Left colon (tissue), 2 donors: ENCODE measurements at regions not wholly inside any gene's neighbourhood (a gene's known extent, or its start where the extent isn't known, plus 50 kb on each side); places are given as distances from the start of the nearest gene placed in this dataset.
"Not testable (repeated sequence)": the region's sequence is repeated elsewhere in the genome, so short reads cannot be mapped to it uniquely, and the experiment has no call there.

Experiments
- ATAC-seq: fragments of 200-7000 bp; cut with Tn5 transposase; one replicate; pipeline ENCODE4 v1.9.1; 2020; ENCODE audit warnings: mild to moderate bottlenecking, moderate library complexity
- DNase-seq, 2 donors: peaks; one replicate each; pipeline ENCODE4 v3.0.0-alpha.2; 2020
- intact Hi-C, 2 donors: fragments of 100-400 bp; cut with DNase I in 1 of 2; cut with micrococcal nuclease in 1 of 2; formaldehyde crosslinking; loops; one replicate each; pipeline versions ENCODE4 v1.11.2 to v1.14.0; 2022; cut with DNase I, micrococcal nuclease
- donor health status: DM: no; HTN: no; CAD: no.
- donor health status: DM: yes; HTN: yes; CAD: no.

DNA sequence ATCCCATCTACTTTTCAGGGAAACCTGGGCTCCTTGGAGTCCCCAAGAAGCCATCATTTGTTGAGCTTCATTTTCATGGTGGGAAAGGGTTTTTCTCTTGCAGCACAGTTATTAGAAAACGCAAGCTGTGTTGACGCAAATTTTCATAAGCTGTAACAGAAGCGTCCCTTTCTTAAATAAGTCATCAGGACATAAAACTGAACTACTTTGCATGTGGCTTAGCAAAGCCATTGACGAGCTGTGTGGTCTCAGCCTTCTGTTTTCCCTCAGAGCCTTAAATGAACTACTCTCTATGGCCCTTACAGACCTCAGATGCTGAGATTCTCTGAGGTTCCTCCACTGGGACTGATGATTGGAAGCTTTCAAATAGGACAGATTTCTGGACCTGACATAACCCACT lies 85.1 kb downstream of the ARL4C start:
- no peak for ATAC-seq
- intact Hi-C loops: no loop called here
- no peak for DNase-seq

GRCh38 chr2:234410526-234410925 lies 86.4 kb downstream of the ARL4C start:
- intact Hi-C loops: no loop called here
- DNase-seq: no peak

GRCh38 chr2:234409590-234409989 lies 87.3 kb downstream of the ARL4C start:
- ATAC-seq: no peak
- DNase-seq: no peak
- intact Hi-C loops: no loop called here

More at GRCh38 chr2:234410526-234410925, 86.4 kb downstream of the ARL4C start:
- no peak for ATAC-seq

GRCh38 chr2:234406085-234406484 lies 90.8 kb downstream of the ARL4C start:
- DNase-seq (no peak), ATAC-seq (no peak)
- intact Hi-C loops: no loop called here

- DNase-seq (no peak), ATAC-seq (no peak)
- intact Hi-C loops: no loop called here
These were observed 91.4 kb downstream of the ARL4C start for GRCh38 chr2:234405462-234405861.

DNA sequence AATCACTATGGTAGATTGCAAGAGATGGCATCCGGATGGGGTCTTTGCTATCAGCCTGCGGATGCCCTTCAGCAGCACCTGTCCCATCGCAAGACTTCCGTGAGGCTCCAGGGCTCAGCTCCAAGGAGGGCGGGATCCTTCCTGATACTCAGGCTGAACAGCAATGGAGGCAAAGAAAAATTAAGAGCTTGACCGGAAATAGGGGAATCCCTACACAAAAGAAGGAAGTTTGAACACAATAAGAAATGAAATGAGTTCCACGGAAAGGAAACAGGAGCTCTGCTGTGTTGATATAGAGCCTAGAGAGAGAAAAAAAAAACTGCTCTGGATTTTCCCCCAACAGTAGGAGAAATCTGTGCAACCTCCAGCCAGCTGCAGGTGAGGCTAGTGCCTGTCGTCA lies 91.9 kb downstream of the ARL4C start:
- DNase-seq (no peak), ATAC-seq (no peak)
- intact Hi-C loops: no loop called here

GRCh38 chr2:234403751-234404150 lies 93.1 kb downstream of the ARL4C start:
- no peak for ATAC-seq
- intact Hi-C loops: no loop called here
- DNase-seq: no peak

GRCh38 chr2:234403074-234403473 lies 93.8 kb downstream of the ARL4C start:
- no peak for DNase-seq
- intact Hi-C loops: no loop called here
- ATAC-seq: no peak

GRCh38 chr2:234401426-234401825 lies 95.5 kb downstream of the ARL4C start:
- DNase-seq (no peak), ATAC-seq (no peak)
- intact Hi-C loops: no loop called here

GRCh38 chr2:234399451-234400246 lies 97.2 kb downstream of the ARL4C start:
- intact Hi-C loops: no loop called here
- no peak for ATAC-seq
- DNase-seq: no peak

- DNase-seq (no peak), ATAC-seq (no peak)
- intact Hi-C loops: no loop called here
These were observed 98.3 kb downstream of the ARL4C start for GRCh38 chr2:234398531-234398930.

DNA sequence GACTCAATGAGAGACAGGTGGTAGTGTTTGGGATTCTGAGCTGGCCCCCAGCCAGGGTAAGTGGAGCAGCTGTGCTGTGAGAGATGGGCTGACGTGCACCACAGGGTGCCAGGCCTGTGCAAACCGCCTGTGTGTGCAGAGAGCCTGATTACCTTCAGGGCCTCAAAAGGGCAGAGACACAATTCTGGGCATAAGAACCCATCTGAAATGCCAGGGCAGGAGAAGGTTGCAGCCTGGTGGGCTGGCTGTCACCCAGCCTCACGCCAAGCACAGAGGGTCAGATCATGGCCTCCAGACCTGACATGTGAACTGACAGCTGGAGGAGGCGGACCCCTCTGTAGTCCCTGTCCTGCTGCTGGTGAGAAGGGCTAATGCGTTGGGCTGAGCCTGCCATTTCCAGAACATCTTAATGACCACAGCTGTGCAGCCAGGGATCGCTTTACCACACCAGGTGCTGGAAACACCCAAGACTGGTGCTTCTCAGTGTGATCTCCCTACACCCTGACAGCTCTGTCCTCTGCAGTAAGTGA lies 100.9 kb downstream of the ARL4C start:
- no peak for DNase-seq
- intact Hi-C loops: no loop called here
- no peak for ATAC-seq

GRCh38 chr2:234394450-234394849 lies 102.4 kb downstream of the ARL4C start:
- DNase-seq: no peak
- intact Hi-C loops: no loop called here
- ATAC-seq: no peak

DNA sequence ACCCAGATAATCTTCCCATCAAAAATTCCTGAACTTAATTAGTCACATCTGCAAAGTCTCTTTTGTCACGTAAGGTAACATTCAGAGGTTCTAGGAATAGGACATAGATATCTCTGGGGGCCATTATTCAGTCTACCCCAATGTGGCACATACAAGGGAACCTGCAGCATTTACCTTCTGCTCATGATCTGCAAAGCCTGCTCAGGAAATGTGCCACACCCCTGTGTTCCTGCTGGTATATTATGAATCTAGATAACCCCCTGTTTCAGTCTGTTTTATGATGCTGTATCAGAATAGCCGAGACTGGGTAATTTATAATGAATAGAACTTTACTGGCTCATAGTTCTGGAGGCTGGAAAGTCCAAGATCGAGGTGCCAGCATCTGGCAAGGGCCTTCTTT lies 103.5 kb downstream of the ARL4C start:
- intact Hi-C loops: no loop called here
- DNase-seq: no peak
- no peak for ATAC-seq

DNA sequence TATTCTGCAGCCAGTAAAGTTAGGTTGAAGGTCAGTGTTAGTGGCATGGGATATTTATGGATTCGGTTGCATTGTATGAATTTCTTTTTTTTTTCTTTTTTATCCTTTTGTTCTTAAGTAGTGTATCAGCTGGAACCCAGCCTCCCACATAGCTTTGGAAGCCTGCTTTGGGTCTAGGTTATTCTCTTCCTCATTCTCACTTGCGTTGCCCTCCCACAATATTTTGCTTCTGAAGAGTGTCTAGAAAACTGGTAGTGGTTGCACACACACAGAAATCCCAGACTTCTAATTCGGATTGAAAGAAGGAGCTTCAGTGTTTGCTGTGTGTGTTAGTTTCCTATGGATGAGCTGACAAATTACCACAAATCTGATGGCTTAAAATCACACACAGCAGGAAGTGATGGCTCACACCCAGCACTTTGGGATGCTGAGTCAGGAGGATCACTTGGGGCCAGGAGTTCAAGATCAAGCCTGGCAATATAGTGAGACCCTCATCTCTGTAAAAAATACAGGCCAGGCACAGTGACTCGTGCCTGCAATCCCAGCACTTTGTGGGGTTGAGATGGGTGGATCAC lies 104.8 kb downstream of the ARL4C start:
- ATAC-seq (no peak), DNase-seq (no peak)
- intact Hi-C loops: no loop called here

- DNase-seq: no peak
- intact Hi-C loops: no loop called here
- no peak for ATAC-seq
These were observed 105.3 kb downstream of the ARL4C start for GRCh38 chr2:234391625-234392024.

- DNase-seq, ATAC-seq, intact Hi-C loops: not testable (repeated sequence)
These were observed 107.2 kb downstream of the ARL4C start for GRCh38 chr2:234389661-234390060.

DNA sequence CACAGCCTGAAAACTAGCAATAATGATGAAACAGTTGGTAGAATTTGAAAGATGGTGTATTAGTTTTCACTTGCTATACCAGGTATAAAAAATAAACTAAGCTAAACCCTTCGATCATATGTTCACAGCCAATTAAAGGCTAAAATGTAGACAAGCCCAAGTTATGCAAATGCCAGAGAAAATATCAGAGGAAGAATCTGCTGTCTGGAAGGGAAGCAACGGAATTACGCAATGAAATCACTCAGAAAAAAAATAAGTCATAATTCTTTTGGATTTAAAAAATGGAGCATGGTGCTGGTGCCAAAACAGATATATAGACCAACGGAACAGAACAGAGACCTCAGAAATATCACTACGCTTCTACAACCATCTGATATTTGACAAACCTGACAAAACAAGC lies 108.3 kb downstream of the ARL4C start:
- no peak for ATAC-seq
- no peak for DNase-seq
- intact Hi-C loops: no loop called here

DNA sequence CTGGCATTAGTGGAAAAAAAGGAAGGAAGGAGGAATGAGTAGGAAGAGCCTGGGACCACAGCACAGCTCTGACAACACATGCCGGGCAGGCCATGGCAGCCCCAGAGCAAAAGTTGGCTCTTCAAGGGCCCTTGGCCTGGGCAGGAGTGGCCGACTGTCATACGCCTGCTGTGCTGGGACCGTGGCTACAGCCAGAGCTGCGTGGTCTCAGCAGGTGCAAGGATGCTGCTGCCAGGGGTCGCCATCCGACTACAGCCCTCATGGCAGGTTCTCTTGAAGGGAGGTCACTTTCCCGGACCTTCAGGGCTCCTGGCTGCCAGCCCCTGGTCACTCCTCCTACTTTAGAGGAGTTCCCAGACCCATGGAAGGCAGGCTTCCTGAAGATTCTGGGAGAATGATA lies 109.9 kb downstream of the ARL4C start:
- intact Hi-C loops: no loop called here
- ATAC-seq: no peak
- DNase-seq: no peak

DNA sequence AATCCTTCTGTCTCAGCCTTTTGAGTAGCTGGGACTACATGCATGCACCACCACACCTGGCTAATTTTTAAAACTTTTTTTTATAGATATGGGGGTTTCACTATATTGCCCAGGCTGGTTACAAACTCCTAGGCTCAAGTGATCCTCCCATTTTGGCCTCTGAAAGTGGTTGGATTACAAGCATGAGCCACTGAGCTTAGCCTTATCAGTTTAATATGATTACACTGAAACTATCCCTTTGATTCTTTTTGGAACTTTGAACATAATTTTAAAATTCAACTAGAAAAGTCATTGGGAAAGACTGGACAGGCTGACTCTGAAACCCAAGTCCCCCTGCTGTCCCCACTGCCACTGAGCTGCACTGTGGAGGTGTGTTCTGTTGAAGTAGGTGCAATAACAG lies 114.8 kb downstream of the ARL4C start:
- ATAC-seq (no peak), DNase-seq (no peak)
- intact Hi-C loops: no loop called here

- intact Hi-C loops, ATAC-seq, DNase-seq: not testable (repeated sequence)
These were observed 117.9 kb downstream of the ARL4C start for GRCh38 chr2:234378958-234379357.
